ENCODE measurements at regions not wholly inside any gene's neighbourhood (a gene's known extent, or its start where the extent isn't known, plus 50 kb on each side); places are given as distances from the start of the nearest gene placed in this dataset.

DNA sequence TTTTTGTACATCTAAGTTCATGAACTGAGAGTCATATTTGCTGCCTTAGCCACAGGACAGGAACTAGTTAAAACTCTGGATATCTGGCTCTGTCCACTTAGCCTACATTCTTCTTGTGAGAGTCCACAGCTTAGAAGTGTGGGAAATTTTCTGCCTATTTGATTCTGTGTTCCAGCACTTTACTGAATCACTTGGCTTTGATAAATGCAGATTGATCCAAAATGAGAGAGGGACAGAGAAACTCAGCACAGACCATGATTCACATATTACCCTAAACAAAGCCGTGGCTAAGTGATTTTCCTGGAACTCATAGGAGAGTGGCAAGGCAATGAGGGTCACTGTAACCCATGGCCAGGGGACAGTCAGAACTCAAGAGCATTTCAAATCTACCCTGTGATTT is 87.5 kb upstream of the CADPS start:
- no peak for DNase-seq (ENCODE audit: low read depth, low spot score)
- in situ Hi-C loops (cut with HindIII; ENCODE audit: low pct_unique_long_range_greater_than_20kb, low sequenced_read_pairs), result no loop called here

DNA sequence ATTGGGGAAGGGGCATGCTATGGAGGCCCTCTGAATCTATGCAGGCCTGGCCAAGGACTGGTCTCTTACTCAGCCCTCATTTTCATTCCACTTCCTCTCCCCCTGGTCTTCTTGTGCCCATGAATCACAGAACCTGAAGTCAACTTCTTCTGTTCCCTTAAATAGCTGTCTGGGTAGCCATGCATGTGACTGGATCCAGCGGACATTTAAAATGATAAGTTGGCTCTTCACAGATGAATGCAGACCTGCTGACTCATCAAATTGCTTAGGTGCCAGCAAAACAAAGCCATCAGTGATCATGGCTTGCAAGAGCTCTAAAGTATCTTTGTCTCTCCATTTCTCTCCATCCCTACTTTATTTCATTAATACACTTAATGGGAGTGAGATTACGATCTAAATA is 90.1 kb upstream of the CADPS start:
- in situ Hi-C loops (cut with HindIII; ENCODE audit: low pct_unique_long_range_greater_than_20kb, low sequenced_read_pairs), result no loop called here
- DNase-seq (ENCODE audit: low read depth, low spot score), result peak; percentile 72

DNA sequence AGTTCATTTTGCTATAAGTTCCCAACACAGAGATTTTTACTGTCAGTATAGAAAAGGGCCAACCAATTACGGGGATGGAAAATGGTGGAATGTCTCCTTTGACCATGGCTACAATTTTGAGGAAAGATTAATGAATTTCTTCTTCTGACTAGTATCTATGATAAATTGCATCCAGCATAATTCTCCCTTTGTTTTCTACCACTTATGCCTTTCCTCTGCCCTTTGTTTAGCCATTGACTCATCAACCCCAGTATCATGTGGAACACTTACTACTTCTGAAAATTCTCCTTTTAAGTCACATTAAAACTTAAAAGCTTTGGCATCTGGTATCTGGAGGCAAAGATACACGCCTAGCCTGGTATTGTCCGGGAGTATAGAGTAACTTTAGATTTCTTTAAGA is 92.9 kb upstream of the CADPS start:
- in situ Hi-C loops (cut with HindIII; ENCODE audit: low pct_unique_long_range_greater_than_20kb, low sequenced_read_pairs), result no loop called here
- peak; percentile 85 for DNase-seq (ENCODE audit: low read depth, low spot score)

DNA sequence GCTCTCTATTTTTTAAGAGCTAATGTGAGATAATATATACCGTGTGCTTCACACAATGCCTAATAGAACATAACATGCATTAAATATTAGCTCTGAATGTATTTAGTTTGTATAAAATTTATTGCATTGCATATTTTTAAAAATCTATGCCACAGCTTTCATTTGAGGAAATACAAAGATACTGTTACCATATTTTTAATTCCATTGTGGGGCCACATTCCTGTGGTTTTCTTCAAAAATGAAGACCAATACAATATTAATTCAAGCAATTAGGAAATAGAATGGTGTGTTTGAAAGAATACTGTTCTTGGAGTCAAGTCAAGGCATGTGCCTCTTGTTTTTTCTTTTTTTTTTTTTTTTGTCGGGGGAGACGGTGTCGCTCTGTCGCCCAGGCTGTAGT is 95.4 kb upstream of the CADPS start:
- in situ Hi-C loops (cut with HindIII; ENCODE audit: low pct_unique_long_range_greater_than_20kb, low sequenced_read_pairs), result no loop called here
- DNase-seq (ENCODE audit: low read depth, low spot score), result no peak

DNA sequence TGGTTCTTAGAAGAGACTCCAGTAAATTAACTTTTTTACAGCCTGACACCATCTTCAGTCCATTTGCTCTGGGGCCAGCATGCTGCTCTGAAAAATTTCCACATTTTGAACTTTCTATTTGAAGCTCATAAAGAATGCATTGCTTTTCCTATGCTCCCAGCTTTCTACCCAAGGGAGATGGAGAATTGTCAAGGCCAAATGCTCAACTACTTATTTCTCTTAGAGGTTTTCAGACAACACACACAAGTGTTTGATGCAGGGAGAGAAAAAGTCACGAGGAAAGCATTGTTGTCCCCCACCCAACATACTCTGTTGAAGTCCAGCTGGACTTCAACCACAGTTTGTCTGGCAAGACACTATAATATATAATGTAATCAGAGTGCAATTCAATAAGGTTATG is 100.3 kb upstream of the CADPS start:
- in situ Hi-C loops (cut with HindIII; ENCODE audit: low pct_unique_long_range_greater_than_20kb, low sequenced_read_pairs), result no loop called here
- DNase-seq (ENCODE audit: low read depth, low spot score), result no peak

DNA sequence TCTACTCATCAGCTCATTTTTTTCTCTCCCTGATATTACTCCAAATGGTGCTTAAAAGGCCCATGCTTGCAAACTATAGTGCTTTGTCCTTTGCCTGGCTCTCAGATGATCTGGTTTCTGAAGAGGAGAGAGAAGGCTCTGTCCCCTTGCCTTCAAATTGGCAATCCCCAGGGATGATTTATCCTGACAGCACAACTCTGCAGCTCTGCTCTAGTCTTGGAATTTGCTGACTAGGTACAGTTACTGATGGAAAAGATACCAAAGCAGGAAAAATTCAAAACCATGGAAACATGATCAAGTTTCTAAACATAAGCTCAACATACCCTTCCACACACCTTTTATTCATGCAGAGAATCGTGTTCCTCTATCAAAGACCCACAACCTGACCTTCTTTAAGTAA is 106.7 kb upstream of the CADPS start:
- in situ Hi-C loops (cut with HindIII; ENCODE audit: low pct_unique_long_range_greater_than_20kb, low sequenced_read_pairs), result no loop called here

DNA sequence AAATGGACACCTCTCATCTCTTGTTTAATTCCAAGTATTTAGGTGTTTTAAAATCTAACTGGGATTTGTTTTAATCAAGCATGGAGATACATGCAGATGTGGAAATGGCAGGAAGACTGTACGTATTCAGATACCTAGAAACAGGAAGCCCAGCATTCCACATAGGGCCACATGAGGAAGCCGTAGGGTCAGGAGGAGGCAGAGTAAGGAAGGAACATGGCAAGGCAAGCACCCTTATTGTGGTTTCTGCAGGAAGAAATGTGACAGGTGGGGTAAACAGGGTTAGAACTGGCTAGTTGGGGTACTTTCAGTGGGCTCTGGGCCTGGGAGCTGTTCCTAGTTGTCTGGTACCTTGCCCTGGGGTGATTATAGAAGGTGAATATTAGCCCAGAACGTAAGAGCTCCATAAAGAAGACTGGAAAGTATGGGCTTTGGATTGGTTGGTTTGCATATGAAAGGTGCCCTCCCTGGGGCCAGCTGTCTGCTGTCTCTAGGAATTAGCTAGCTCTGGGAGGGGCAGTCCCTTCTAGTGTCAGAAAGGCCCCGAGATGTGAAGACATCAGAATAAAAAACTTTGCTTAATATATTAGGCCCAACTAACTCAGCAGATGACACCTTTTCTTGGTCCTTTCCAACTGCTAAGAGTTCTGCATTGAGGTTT is 107.7 kb upstream of the CADPS start:
- DNase-seq (ENCODE audit: low read depth, low spot score), result no peak
- in situ Hi-C loops (cut with HindIII; ENCODE audit: low pct_unique_long_range_greater_than_20kb, low sequenced_read_pairs), result no loop called here

More for the DNA sequence above, 106.7 kb upstream of the CADPS start:
- DNase-seq (ENCODE audit: low read depth, low spot score), result no peak

DNA sequence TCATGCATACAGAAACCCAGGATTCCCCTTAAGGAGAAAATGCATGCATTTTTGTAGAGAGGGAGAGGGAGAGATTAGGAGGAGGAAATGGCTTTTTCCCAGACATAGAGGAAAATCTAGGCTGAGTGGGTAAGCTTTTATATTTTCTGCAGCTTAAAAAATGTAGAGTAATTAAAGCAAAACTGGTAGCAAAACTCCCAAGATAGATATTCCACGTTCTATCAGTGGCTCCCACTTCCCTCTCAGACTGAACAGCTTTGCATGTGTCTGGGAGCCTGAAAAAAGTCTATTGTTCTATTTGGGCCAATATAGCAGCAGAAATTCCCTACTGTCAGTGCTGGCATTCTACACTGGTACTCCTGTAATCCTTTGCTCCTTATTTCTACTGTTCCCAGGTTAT is 110.8 kb upstream of the CADPS start:
- no peak for DNase-seq (ENCODE audit: low read depth, low spot score)
- in situ Hi-C loops (cut with HindIII; ENCODE audit: low pct_unique_long_range_greater_than_20kb, low sequenced_read_pairs), result no loop called here

DNA sequence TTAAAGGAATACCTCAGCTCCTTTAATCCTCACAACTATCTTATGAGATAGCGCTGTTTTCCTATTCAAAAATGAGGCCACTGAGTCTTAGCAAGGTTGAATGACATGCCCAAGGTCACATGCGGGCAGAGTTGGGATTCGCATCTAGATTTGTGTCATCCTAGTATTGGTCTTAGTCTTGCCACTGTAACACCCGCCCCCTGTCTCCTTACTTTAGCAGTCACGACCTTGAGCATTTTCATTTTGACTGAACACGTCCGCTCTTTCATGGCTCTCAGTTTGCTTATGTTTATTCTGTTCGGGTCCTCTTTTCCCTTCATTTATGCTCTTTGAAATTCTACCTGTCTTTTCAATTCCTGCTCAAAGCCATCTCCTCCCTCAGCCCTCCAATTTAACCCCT is 112.5 kb upstream of the CADPS start:
- no peak for DNase-seq (ENCODE audit: low read depth, low spot score)
- in situ Hi-C loops (cut with HindIII; ENCODE audit: low pct_unique_long_range_greater_than_20kb, low sequenced_read_pairs), result no loop called here

DNA sequence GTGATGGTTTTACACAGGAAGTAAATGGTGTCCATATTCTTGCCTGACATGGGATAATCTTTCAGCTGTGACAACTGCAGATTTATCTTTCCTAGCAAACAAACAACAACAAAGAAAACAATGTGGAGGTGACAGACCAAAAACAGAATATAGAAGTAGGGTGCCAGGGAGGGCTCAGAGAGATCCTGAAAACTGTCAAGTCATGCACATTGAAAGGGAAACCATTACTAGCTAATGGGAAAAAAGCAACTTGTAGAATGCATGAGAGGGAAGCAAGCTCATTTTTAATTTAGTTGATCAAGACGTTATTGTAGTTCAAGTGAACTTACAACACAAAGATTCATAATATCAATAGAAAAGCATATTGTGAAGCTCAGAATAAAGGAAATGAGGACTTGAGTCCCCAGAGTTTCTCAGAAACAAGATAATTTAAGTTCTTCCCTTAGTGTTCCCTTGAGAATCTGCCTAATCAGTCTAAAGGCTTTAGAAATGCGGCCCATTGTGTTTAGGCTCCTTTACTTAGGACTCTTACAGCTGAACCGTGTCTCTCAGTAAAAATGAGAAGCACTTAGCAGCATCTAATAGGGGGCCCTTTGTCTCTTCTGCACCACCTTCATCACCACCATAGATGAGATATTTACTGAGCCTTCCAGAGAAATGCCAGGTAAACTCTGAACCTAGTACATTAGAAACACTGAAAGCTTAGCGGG is 115.6 kb upstream of the CADPS start:
- no peak for DNase-seq (ENCODE audit: low read depth, low spot score)
- in situ Hi-C loops (cut with HindIII; ENCODE audit: low pct_unique_long_range_greater_than_20kb, low sequenced_read_pairs), result no loop called here

DNA sequence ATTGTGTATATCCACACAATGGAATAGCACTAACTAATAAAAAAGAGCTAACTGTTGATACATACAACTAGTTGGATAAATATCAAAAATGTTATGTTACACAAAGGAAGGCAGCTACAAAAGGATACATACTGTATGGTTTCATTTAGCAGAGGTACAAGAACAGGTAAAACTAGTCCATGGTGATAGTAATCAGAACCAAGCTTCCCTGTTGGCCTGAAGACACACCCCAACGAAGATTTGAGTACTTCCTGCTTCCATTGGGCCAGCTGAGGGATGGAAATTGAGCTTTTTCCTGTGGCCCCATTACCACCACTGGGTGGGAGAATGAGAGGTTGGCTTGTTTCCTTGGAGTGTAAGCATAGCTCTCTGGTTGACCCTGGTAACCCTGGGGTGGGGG is 117.3 kb upstream of the CADPS start:
- no peak for DNase-seq (ENCODE audit: low read depth, low spot score)
- in situ Hi-C loops (cut with HindIII; ENCODE audit: low pct_unique_long_range_greater_than_20kb, low sequenced_read_pairs), result no loop called here

DNA sequence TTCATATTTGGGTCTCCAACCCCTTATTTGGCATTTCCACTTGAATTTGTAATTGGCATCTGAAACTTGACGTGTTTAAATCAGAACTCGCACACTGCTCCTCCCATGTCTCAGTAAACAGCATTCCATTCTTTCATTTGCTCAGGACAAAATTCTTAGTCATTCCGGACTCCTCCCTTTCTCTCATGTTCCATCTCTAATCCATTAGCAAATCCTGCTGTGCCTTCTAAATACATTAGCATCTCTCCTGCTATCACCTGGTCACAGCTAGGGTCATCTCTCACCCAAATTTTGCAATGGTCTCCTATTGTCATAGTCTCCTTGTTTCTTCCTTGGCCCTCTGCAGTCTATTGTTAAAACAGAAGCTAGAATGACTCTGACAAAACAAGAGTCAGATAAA is 119.9 kb upstream of the CADPS start:
- no peak for DNase-seq (ENCODE audit: low read depth, low spot score)
- in situ Hi-C loops (cut with HindIII; ENCODE audit: low pct_unique_long_range_greater_than_20kb, low sequenced_read_pairs), result no loop called here

DNA sequence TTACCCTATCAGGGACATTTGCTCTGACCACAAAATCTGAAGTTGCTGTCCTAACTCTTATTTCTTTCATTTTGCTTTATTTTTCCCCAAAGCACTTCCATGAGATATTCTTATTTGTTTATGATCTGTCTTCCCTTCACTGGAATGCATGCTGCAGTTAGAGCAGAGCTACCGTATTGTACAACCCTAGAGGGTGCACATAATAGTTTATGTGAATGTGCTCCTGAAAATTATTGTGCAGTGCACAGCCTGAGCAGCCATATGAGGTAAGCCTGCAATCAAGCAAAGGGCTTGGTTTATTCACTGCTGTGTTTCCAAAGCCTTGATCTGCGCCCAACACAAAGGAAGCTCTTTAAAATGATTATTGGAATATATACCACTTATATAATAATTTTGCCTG is 120.3 kb upstream of the CADPS start:
- in situ Hi-C loops (cut with HindIII; ENCODE audit: low pct_unique_long_range_greater_than_20kb, low sequenced_read_pairs), result no loop called here
- DNase-seq (ENCODE audit: low read depth, low spot score), result no peak

DNA sequence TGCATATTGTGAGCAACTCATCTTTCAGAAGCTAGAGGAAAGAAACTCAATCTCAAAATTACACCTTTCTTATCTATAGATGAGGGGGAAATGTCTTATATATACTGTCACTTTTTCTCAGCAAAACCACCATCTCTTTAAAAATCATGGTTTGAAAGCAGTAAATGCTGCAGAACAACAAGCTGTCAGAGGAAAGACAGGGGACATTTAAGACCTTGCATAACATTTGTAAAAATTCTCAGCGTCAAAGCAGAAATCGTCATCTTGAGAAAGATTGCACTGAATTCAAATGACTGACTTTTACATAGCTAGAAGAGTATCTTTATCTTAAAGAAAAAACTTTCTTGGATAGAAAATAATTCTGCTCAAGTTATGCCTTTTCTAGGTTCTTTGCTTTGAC is 122.2 kb upstream of the CADPS start:
- in situ Hi-C loops (cut with HindIII; ENCODE audit: low pct_unique_long_range_greater_than_20kb, low sequenced_read_pairs), result no loop called here
- DNase-seq (ENCODE audit: low read depth, low spot score), result no peak

DNA sequence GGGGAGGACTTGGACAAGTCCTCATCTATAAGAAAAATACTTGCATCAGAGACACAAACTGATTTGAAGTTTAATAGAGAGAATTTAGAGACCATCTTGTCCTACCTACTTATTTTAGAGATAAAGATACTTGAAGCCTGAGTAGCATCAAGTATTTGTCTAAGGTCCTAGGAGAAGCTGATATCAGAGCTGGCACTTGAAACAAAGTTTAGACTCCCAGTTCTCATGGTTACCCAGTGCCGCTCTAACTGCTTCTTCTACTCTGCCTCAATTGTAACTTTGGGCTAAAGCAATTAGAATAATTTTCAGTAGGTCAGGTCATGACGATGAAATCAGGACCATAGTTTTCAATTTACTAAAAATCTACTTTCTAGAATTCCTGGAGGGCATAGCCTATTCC is 123.9 kb upstream of the CADPS start:
- in situ Hi-C loops (cut with HindIII; ENCODE audit: low pct_unique_long_range_greater_than_20kb, low sequenced_read_pairs), result no loop called here
- no peak for DNase-seq (ENCODE audit: low read depth, low spot score)

DNA sequence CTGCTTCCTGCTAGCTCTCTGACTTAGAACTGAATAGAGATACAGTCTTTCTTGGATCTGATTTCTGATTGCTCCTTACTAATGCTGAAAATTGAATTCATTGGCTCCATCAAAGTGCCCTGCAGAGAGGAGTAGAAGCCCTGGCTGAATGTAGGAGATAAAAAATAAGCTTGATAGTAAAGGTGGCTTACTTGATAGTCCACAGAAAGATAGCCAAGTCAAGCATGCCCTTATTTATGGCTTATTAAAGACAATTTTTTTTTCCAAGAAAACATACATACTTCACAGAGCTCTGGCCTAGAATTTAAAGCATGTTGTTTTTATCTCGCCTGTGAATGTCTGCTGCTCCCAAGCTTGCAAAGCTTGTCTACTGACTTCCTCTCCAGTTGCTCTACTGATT is 124.6 kb upstream of the CADPS start:
- in situ Hi-C loops (cut with HindIII; ENCODE audit: low pct_unique_long_range_greater_than_20kb, low sequenced_read_pairs), result no loop called here

DNA sequence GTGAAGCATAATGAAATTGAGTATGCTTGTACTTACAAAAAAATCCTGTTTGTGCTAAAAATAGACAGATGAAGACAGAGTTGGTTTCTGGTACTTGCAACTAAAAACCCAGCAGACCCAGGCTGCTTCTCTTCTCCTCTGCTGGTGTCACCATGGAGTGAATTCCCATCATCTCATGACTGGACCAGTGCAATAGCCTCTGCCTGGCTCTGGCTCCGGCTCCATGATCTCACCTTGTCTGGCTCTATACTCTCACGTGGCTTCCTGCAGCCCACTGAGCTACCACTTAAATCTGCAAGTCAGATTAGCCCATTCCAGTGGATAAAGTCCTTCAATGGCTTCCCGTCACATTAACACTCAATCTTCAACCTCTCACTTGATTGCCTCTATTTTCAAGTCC is 129.2 kb upstream of the CADPS start:
- in situ Hi-C loops (cut with HindIII; ENCODE audit: low pct_unique_long_range_greater_than_20kb, low sequenced_read_pairs), result no loop called here
- DNase-seq (ENCODE audit: low read depth, low spot score), result no peak

More for the DNA sequence above, 124.6 kb upstream of the CADPS start:
- no peak for DNase-seq (ENCODE audit: low read depth, low spot score)

DNA sequence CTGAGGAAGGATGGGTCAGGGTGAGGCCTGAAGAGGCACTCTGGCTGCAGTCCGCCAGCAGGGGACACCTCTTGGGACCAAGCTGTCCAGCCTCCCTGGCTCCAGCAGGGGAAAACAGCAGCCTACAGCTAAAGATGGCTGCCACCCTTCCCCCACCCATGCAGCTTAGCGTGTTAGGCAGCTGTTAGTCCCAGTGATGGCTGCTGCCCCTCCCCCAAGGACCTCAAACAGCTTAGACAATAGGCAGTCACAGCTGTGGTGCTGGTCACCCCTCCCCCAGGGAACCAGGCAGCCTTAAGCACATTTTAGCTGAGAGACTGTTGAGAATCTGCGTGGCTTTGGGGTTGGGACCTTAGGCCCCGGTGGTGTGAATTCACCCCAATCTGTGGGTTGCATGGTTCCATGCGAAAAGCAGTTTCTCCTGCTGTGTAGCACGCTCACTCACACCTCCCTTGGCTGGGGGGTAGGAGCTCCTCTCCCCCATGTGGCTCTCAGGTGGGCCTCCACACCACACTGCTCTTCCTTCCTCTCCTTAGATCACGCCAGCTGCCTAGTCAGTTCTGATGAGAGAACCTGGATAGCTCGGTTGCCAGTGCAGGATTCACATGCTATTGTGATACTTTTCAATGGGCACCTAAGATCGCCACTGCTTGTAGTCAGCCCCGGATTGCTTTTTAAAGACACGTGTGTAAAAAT is 140.5 kb upstream of the CADPS start:
- DNase-seq (ENCODE audit: low read depth, low spot score), result no peak
- in situ Hi-C loops (cut with HindIII; ENCODE audit: low pct_unique_long_range_greater_than_20kb, low sequenced_read_pairs), result no loop called here

DNA sequence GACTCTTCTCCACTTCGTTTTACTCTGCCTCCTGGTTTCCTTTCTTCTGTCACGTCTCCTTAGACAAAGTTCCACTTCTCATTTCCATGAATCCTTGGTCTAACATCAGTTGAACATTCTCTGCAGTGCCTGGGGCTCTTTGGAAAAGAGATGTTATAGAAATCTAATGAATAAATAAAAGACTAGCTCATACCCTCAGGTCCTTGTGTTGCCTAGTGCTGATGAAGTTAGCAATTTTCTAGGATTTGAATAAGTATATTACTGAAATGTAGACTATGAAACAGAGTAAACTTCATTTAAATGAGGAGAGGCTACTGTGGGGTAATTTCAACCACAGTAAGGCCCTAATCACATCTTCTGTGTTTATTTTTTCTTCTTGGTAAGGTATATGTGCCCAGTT is 146.9 kb upstream of the CADPS start:
- peak; percentile 6 for DNase-seq (ENCODE audit: low read depth, low spot score)
- in situ Hi-C loops (cut with HindIII; ENCODE audit: low pct_unique_long_range_greater_than_20kb, low sequenced_read_pairs), result no loop called here
